ENCODE measurements at regions not wholly inside any gene's neighbourhood (a gene's known extent, or its start where the extent isn't known, plus 50 kb on each side); places are given as distances from the start of the nearest gene placed in this dataset.

- no peak for DNase-seq (ENCODE audit: low spot score)
- ATAC-seq (ENCODE audit: low FRiP score): no peak
- TF ChIP-seq, protein P1, sequence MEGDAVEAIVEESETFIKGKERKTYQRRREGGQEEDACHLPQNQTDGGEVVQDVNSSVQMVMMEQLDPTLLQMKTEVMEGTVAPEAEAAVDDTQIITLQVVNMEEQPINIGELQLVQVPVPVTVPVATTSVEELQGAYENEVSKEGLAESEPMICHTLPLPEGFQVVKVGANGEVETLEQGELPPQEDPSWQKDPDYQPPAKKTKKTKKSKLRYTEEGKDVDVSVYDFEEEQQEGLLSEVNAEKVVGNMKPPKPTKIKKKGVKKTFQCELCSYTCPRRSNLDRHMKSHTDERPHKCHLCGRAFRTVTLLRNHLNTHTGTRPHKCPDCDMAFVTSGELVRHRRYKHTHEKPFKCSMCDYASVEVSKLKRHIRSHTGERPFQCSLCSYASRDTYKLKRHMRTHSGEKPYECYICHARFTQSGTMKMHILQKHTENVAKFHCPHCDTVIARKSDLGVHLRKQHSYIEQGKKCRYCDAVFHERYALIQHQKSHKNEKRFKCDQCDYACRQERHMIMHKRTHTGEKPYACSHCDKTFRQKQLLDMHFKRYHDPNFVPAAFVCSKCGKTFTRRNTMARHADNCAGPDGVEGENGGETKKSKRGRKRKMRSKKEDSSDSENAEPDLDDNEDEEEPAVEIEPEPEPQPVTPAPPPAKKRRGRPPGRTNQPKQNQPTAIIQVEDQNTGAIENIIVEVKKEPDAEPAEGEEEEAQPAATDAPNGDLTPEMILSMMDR (IDR thresholded peaks at IDR 0.05): no peak
These were observed 104.6 kb upstream of the SPATA31C2 start for GRCh38 chr9:88242879-88243278.

DNA sequence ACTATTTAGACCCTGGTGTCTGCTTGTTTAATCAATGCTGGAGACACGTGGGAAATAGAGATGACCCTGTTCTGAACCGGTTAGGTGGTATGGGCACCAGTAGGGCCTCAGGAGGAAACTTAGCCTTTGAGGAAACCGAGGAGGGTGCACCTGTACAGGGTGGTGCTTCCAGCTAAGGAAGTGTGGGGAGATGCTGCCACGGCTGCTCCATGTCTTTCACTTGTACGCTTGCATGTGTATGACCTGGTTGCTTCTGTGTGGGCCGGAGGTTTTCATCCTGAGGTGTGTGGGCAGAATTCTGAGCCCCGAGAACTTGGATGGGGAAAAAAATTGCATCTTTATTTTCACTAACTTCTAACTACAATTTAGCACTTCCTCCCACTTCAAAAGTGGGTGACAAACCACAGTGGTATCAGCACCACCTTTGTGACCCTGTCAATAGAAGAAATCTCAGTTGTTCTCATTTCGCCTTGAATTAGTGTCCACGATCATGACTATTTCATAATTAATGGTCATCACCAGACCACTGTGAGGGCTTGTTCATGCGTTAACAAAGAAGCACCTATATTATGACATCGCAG, 99.8 kb upstream of the SPATA31C2 start:
- TF ChIP-seq, protein P1 (IDR thresholded peaks at IDR 0.05): no peak
- DNase-seq (ENCODE audit: low spot score): no peak
- no peak for ATAC-seq (ENCODE audit: low FRiP score)

DNA sequence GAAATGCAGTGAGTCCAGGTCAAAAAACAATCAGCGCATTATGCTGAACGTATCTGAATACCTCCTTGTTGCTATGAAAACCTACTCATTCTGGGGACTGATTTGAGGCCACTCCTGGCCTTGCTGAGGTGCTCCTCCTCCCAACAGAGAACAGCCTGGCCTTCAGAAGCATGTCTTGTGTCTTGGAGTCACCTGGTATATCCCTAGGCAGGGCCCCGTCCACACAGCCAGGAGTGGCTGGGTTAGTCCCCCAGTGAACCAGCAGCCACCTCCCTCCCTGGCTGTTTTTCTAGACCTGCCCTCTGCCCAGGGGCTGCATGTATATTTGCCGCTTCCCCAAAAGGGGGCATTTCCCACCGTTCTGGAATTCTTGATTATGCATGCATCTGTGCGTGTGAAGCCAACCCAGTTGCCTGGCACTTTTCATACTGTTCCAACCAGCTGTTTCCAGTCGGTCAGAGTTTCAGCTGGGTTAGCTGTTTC, 99.2 kb upstream of the SPATA31C2 start:
- TF ChIP-seq, protein P1 (IDR thresholded peaks at IDR 0.05): no peak
- DNase-seq (ENCODE audit: low spot score) (no peak), ATAC-seq (ENCODE audit: low FRiP score) (no peak)

DNA sequence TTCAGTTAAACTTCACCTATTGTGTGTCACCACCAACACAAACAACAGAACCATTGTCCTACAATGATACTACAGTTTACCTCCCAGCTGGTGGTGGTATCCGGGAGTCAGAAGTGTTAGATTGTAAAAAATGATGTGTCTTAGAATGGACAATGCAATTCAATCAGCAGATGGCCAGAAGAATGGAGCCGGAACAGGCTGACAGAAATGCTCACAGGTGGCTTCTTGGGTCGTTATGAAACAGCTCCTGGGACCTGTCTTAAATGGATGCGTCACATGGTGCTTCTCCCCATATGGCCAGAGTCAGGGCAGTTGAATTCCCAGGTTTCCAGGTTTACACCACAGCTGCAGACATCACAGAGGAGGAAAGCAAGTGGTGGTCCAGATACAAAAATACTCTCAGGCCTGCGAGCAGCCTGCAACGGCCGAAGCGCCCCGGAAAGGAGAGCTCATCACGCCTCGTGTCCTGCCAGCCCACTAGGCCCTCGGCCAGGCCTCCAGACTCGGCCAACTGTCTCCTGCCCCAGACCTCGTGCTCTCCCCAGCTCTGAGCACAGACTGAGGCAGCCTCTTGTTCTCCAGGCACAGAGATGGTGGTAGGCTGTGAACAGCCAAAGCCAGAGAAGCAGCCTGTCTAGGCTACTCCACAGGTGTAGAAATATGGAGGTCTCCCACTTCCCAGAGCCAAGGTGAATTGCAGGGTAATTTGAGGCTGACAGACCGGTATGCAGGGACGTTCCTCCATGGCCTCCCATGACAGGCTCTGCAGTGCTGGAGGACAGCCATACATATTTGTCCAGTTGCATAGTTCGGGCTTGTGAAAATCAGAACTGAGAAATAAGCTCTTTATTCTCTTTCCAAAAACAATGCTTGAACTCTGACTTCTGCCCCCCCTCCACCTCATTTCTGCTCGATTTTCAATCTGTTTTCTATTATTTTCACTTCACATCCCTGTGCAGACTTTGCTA, 98.5 kb upstream of the SPATA31C2 start:
- TF ChIP-seq, protein P1 (IDR thresholded peaks at IDR 0.05): no peak
- no peak for ATAC-seq (ENCODE audit: low FRiP score)
- no peak for DNase-seq (ENCODE audit: low spot score)

- TF ChIP-seq, protein P1 (IDR thresholded peaks at IDR 0.05): no peak
- DNase-seq (ENCODE audit: low spot score) (no peak), ATAC-seq (ENCODE audit: low FRiP score) (no peak)
These were observed 97.3 kb upstream of the SPATA31C2 start for GRCh38 chr9:88235615-88236014.

GRCh38 chr9:88234114-88234513, 95.8 kb upstream of the SPATA31C2 start:
- TF ChIP-seq, protein P1 (IDR thresholded peaks at IDR 0.05): no peak
- DNase-seq (ENCODE audit: low spot score) (no peak), ATAC-seq (ENCODE audit: low FRiP score) (no peak)
